ENCODE measurements at regions not wholly inside any gene's neighbourhood (a gene's known extent, or its start where the extent isn't known, plus 50 kb on each side); places are given as distances from the start of the nearest gene placed in this dataset.

DNA sequence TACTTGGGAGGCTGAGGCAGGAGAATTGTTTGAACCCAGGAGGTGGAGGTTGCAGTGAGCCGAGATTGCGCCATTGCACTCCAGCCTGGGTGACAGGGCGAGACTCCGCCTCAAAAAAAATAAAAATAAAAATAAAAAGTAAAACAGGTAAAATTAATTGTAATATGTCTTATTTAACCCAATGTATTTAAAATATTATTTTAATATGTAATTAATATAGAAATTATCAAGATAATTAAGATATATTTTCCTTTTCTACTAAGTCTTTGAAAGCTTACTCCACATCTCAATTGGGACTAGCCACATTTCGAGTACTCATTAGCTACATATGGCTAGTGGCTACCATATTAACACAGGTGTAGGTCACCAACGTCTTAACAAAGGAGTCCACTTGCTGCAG lies 61.6 kb upstream of the IPO9 start:
- TF ChIP-seq, protein P1, sequence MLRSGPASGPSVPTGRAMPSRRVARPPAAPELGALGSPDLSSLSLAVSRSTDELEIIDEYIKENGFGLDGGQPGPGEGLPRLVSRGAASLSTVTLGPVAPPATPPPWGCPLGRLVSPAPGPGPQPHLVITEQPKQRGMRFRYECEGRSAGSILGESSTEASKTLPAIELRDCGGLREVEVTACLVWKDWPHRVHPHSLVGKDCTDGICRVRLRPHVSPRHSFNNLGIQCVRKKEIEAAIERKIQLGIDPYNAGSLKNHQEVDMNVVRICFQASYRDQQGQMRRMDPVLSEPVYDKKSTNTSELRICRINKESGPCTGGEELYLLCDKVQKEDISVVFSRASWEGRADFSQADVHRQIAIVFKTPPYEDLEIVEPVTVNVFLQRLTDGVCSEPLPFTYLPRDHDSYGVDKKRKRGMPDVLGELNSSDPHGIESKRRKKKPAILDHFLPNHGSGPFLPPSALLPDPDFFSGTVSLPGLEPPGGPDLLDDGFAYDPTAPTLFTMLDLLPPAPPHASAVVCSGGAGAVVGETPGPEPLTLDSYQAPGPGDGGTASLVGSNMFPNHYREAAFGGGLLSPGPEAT (IDR thresholded peaks at IDR 0.05; ENCODE audit: low read depth) = no peak
- TF ChIP-seq, protein P2, sequence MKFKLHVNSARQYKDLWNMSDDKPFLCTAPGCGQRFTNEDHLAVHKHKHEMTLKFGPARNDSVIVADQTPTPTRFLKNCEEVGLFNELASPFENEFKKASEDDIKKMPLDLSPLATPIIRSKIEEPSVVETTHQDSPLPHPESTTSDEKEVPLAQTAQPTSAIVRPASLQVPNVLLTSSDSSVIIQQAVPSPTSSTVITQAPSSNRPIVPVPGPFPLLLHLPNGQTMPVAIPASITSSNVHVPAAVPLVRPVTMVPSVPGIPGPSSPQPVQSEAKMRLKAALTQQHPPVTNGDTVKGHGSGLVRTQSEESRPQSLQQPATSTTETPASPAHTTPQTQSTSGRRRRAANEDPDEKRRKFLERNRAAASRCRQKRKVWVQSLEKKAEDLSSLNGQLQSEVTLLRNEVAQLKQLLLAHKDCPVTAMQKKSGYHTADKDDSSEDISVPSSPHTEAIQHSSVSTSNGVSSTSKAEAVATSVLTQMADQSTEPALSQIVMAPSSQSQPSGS (IDR thresholded peaks at IDR 0.05; ENCODE audit: low read length) = no peak
- TF ChIP-seq RB1 (IDR thresholded peaks at IDR 0.05; ENCODE audit: borderline replicate concordance) (no peak), BHLHE40 (IDR thresholded peaks at IDR 0.05; ENCODE audit: borderline replicate concordance in 1 of 2, low read depth in 2 of 2, low read length in 1 of 2) (no peak), ASH2L (IDR thresholded peaks at IDR 0.05; ENCODE audit: borderline replicate concordance, low read depth) (no peak), ZNF384 (IDR thresholded peaks at IDR 0.05; ENCODE audit: borderline replicate concordance, low read depth, low read length) (no peak), POLR2AphosphoS5 (IDR thresholded peaks at IDR 0.05; ENCODE audit: low read length) (no peak), NRF1 (conservative IDR thresholded peaks at IDR 0.05; ENCODE audit: low read depth, low read length) (no peak), WRNIP1 (IDR thresholded peaks at IDR 0.05; ENCODE audit: borderline replicate concordance, low read depth, low read length) (no peak)
- TF ChIP-seq, protein P3, sequence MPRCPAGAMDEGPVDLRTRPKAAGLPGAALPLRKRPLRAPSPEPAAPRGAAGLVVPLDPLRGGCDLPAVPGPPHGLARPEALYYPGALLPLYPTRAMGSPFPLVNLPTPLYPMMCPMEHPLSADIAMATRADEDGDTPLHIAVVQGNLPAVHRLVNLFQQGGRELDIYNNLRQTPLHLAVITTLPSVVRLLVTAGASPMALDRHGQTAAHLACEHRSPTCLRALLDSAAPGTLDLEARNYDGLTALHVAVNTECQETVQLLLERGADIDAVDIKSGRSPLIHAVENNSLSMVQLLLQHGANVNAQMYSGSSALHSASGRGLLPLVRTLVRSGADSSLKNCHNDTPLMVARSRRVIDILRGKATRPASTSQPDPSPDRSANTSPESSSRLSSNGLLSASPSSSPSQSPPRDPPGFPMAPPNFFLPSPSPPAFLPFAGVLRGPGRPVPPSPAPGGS (IDR thresholded peaks at IDR 0.05; ENCODE audit: borderline replicate concordance, insufficient read depth, low read depth, low read length, poor library complexity, severe bottlenecking) = no peak
- RAD21 ChIA-PET (ENCODE audit: unreplicated experiment) = no interaction called here
- CTCF ChIA-PET = no interaction called here
- WGBS (ENCODE audit: insufficient coverage, insufficient replicate concordance, low lambda C conversion rate, missing lambda C conversion rate) = 43% methylated on average over 6 of the region's 6 CpGs
- BruUV-seq (replicated peaks) = no TSS peak
- Histone ChIP-seq H3K27ac (ENCODE audit: control insufficient read depth, insufficient read depth) (no peak overlapping the region), H3K4me2 (ENCODE audit: control insufficient read depth, insufficient read depth) (no peak overlapping the region), H4K20me1 (ENCODE audit: control insufficient read depth, insufficient read depth) (no peaks in the 10 kb centered on the region), H3K4me3 (no peak overlapping the region), H3K79me2 (ENCODE audit: control insufficient read depth, insufficient read depth, low read length) (no peaks in the 10 kb centered on the region), H3K9ac (ENCODE audit: control insufficient read depth, insufficient read depth, low read length) (no peak overlapping the region), H3K9me3 (replicated peaks; ENCODE audit: control insufficient read depth, insufficient read depth, low read length) (no peaks in the 10 kb centered on the region; the same call in 2 of the 3 replicates), H3K4me1 (ENCODE audit: control insufficient read depth, insufficient read depth, low read length) (no peaks in the 10 kb centered on the region), H3K36me3 (ENCODE audit: control insufficient read depth in 2 of 2, insufficient read depth in 2 of 2, low read length in 1 of 2) (no peaks in the 10 kb centered on the region), H2AFZ (ENCODE audit: control insufficient read depth, low read depth, low read length) (no peak overlapping the region), H3K27me3 (replicated peaks in 1 of 2; ENCODE audit: control insufficient read depth in 2 of 2, insufficient read depth in 2 of 2, low read length in 1 of 2) (0 out of 4 replicates have a peak, but pooled peaks cover 0 to 2% of the 10 kb centered on the region in 2 experiments)
- intact Hi-C loops (cut with micrococcal nuclease; ENCODE audit: unreplicated experiment) (no loop called here), in situ Hi-C loops (cut with MboI) (no loop called here)
- SMC1A ChIA-PET (ENCODE audit: uncharacterized antibody, unreplicated experiment) = no interaction called here
- POLR2A ChIA-PET = no interaction called here
- FAIRE-seq = no peak
- DNase-seq (ENCODE audit: low read depth, low spot score) = no peak
- ATAC-seq = no peak

Measured in GM12878 (cell line).